Astrocyte of the spinal cord (primary cell): ENCODE measurements at regions not wholly inside any gene's neighbourhood (a gene's known extent, or its start where the extent isn't known, plus 50 kb on each side); places are given as distances from the start of the nearest gene placed in this dataset.

Experiments
- DNase-seq: peaks from one replicate; pipeline ENCODE4 v3.0.0; 2011; ENCODE audit warnings: low read depth, low spot score
- H3K4me3 ChIP-seq: 2 replicates; pipeline ENCODE4 v1.5.1; 2011; ENCODE audit warnings: low read depth, mild to moderate bottlenecking, low read length, moderate library complexity
- in situ Hi-C: cut with HindIII; loops from 2 replicates; pipeline ENCODE4 v1.10.0; 2017; ENCODE audit warnings: low sequenced_read_pairs
- TF ChIP-seq, protein P1 (sequence below): IDR thresholded peaks from 2 replicates; pipeline ENCODE4 v1.5.1; 2012; ENCODE audit warnings: low read depth, mild to moderate bottlenecking, low read length, inconsistent platforms

GRCh38 chr6:20028562-20028961, 183.7 kb downstream of the MBOAT1 start:
- in situ Hi-C loops, result no loop called here
- TF ChIP-seq, protein P1, sequence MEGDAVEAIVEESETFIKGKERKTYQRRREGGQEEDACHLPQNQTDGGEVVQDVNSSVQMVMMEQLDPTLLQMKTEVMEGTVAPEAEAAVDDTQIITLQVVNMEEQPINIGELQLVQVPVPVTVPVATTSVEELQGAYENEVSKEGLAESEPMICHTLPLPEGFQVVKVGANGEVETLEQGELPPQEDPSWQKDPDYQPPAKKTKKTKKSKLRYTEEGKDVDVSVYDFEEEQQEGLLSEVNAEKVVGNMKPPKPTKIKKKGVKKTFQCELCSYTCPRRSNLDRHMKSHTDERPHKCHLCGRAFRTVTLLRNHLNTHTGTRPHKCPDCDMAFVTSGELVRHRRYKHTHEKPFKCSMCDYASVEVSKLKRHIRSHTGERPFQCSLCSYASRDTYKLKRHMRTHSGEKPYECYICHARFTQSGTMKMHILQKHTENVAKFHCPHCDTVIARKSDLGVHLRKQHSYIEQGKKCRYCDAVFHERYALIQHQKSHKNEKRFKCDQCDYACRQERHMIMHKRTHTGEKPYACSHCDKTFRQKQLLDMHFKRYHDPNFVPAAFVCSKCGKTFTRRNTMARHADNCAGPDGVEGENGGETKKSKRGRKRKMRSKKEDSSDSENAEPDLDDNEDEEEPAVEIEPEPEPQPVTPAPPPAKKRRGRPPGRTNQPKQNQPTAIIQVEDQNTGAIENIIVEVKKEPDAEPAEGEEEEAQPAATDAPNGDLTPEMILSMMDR, result no peak
- no peak for DNase-seq
- no peak overlapping the region for H3K4me3 ChIP-seq

DNA sequence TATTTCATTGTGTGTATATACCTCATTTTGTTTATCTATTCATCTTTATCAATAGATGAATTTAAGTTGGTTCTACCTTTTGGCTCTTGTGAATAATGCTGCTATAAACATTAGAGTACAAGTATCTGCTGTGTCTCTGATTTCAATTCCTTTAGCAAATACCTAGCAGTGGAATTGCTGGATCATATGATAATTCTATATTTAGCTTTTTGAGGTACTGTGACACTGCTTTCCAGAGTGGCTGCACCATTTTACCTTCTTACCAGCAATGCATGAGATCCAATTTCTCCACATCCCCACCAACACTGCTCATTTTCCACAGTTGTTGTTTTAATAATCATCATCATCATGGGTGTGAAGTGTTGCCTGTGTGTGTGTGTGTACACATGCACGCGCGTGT, 182.3 kb downstream of the MBOAT1 start:
- no peak overlapping the region for H3K4me3 ChIP-seq
- TF ChIP-seq, protein P1, result no peak
- DNase-seq, result no peak
- in situ Hi-C loops, result no loop called here

DNA sequence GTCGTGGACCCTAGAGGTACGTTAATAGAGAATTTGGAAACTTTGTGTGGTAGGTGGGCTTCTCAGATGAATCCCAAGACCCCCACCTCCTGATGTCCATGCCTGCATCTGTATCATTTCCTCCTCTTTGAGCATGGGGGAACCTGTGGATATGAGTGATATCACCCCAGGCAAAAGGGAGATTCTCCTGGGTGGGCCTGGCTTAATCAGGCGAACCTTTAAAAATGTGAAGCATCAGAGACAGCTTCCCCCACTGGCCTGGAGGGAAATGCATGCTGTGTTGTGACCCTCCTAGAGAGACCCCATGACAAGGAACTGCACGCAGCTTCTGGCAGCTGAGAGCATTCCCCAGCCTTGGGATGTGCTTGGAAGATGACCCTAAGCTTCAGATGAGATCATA, 180.9 kb downstream of the MBOAT1 start:
- H3K4me3 ChIP-seq, result no peak overlapping the region
- no peak for DNase-seq
- in situ Hi-C loops, result no loop called here
- TF ChIP-seq, protein P1, result no peak

- H3K4me3 ChIP-seq, result no peak overlapping the region
- TF ChIP-seq, protein P1, result no peak
- in situ Hi-C loops, result no loop called here
- DNase-seq, result no peak
Observed at GRCh38 chr6:20033697-20034407, 178.4 kb downstream of the MBOAT1 start.

- TF ChIP-seq, protein P1, result no peak
- no peak for DNase-seq
- in situ Hi-C loops, result no loop called here
- no peak overlapping the region for H3K4me3 ChIP-seq
Observed at GRCh38 chr6:20034408-20034769, 177.9 kb downstream of the MBOAT1 start.

DNA sequence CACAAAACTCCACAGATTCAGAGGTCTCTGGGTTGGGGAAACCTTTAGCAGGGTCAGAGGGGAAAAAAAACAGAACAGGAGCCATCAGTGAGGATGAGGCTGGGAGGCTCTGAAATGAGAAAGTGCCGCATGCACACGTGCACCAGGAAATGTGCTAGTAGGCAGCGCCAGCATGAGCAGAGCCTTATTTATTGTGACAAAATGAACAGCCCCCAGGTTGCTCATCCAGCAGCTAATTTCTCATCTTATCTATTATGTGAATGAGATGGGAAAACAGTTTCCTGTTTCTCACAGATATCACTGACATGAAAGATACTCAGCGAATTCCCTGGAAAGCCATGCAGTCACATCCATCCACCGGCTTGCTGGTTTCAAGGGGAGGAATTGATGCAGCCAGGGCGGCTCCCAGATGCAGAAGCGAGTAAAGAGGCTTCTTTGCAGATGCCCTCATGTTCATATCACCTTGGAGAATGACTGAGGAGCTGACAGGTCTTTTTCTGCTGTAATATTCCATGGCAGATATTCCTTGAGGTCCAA, 176.1 kb downstream of the MBOAT1 start:
- in situ Hi-C loops, result no loop called here
- TF ChIP-seq, protein P1, result no peak
- DNase-seq, result no peak

More for the DNA sequence above, 176.1 kb downstream of the MBOAT1 start:
- H3K4me3 ChIP-seq, result no peak overlapping the region
